ENCODE measurements at regions not wholly inside any gene's neighbourhood (a gene's known extent, or its start where the extent isn't known, plus 50 kb on each side); places are given as distances from the start of the nearest gene placed in this dataset.

GRCh38 chr4:158018221-158018830, 154.5 kb downstream of the GASK1B start:
- TF ChIP-seq EZH2 (IDR thresholded peaks at IDR 0.05; ENCODE audit: low read length, unreplicated experiment) (no peak), CTCF (conservative IDR thresholded peaks at IDR 0.05; ENCODE audit: low read depth, low read length) (no peak)
